Coronary artery (tissue), 2 donors: ENCODE measurements at regions not wholly inside any gene's neighbourhood (a gene's known extent, or its start where the extent isn't known, plus 50 kb on each side); places are given as distances from the start of the nearest gene placed in this dataset.
A peak's percentile ranks its signal among the peaks of the same experiment; 100 is the strongest.

ENCODE experiments used
- DNase-seq: peaks from one replicate; pipeline ENCODE4 v3.0.0-alpha.2; 2017; ENCODE audit warnings: low spot score
- H3K27ac ChIP-seq, 2 donors: fragments of 200-600 bp; sonication (generic); one replicate each; pipeline ENCODE4 v1.5.1; 2016 to 2019
- H3K4me3 ChIP-seq: fragments of 200-600 bp; sonication (generic); 2 replicates; pipeline ENCODE4 v1.5.1; 2016; ENCODE audit warnings: mild to moderate bottlenecking, moderate library complexity
- CTCF ChIP-seq: fragments of 200-600 bp; sonication (generic); IDR thresholded peaks from one replicate; pipeline ENCODE4 v1.5.1; 2019; ENCODE audit warnings: antibody characterized with exemption

GRCh38 chr9:89234205-89235067 lies 55.8 kb upstream of the SHC3 start:
- no peak for TF ChIP-seq CTCF
- no peak overlapping the region for H3K27ac ChIP-seq
- peak overlapping the region; percentile 49 for H3K4me3 ChIP-seq
- no peak for DNase-seq

GRCh38 chr9:89236955-89237573 lies 58.4 kb upstream of the SHC3 start:
- no peak for DNase-seq
- no peak for TF ChIP-seq CTCF

GRCh38 chr9:89238424-89238823 lies 59.8 kb upstream of the SHC3 start:
- no peak for TF ChIP-seq CTCF

More at GRCh38 chr9:89236955-89237573, 58.4 kb upstream of the SHC3 start:
- H3K27ac ChIP-seq: no peak overlapping the region
- H3K4me3 ChIP-seq: no peak overlapping the region

GRCh38 chr9:89243296-89244061 lies 64.9 kb upstream of the SHC3 start:
- no peak for TF ChIP-seq CTCF
- no peak overlapping the region for H3K27ac ChIP-seq
- no peak for DNase-seq
- no peak overlapping the region for H3K4me3 ChIP-seq

More at GRCh38 chr9:89238424-89238823, 59.8 kb upstream of the SHC3 start:
- Histone ChIP-seq H3K27ac (no peak overlapping the region), H3K4me3 (no peak overlapping the region)
- no peak for DNase-seq

- no peak overlapping the region for H3K4me3 ChIP-seq
- no peak for DNase-seq
- H3K27ac ChIP-seq: no peak overlapping the region
- TF ChIP-seq CTCF: no peak
Observed at GRCh38 chr9:89246840-89247239, 64.2 kb upstream of the CKS2 start.

GRCh38 chr9:89247431-89248353 lies 63.3 kb upstream of the CKS2 start:
- H3K4me3 ChIP-seq: no peak overlapping the region
- DNase-seq: no peak
- no peak for TF ChIP-seq CTCF
- no peak overlapping the region for H3K27ac ChIP-seq
